ENCODE measurements at regions not wholly inside any gene's neighbourhood (a gene's known extent, or its start where the extent isn't known, plus 50 kb on each side); places are given as distances from the start of the nearest gene placed in this dataset.

GRCh38 chr6:141029908-141030307 lies 1102.8 kb upstream of the GJE1 start:
- in situ Hi-C loops (cut with HindIII; ENCODE audit: low sequenced_read_pairs) = no loop called here

GRCh38 chr6:141028791-141029280 lies 1103.9 kb upstream of the GJE1 start:
- in situ Hi-C loops (cut with HindIII; ENCODE audit: low sequenced_read_pairs) = no loop called here

- in situ Hi-C loops (cut with HindIII; ENCODE audit: low sequenced_read_pairs) = no loop called here
Measured at GRCh38 chr6:141026504-141026903, 1106.2 kb upstream of the GJE1 start.

GRCh38 chr6:141024526-141024925 lies 1108.2 kb upstream of the GJE1 start:
- in situ Hi-C loops (cut with HindIII; ENCODE audit: low sequenced_read_pairs) = no loop called here

- in situ Hi-C loops (cut with HindIII; ENCODE audit: low sequenced_read_pairs) = no loop called here
Measured at GRCh38 chr6:141017941-141018340, 1114.8 kb upstream of the GJE1 start.

GRCh38 chr6:141000917-141001316 lies 1131.8 kb upstream of the GJE1 start:
- in situ Hi-C loops (cut with HindIII; ENCODE audit: low sequenced_read_pairs) = no loop called here

- in situ Hi-C loops (cut with HindIII; ENCODE audit: low sequenced_read_pairs) = no loop called here
Measured at GRCh38 chr6:140993515-140993914, 1139.2 kb upstream of the GJE1 start.

GRCh38 chr6:140992678-140993077 lies 1140.0 kb upstream of the GJE1 start:
- in situ Hi-C loops (cut with HindIII; ENCODE audit: low sequenced_read_pairs) = no loop called here

- in situ Hi-C loops (cut with HindIII; ENCODE audit: low sequenced_read_pairs) = no loop called here
Measured at GRCh38 chr6:140988780-140989179, 1143.9 kb upstream of the GJE1 start.

GRCh38 chr6:140987364-140988155 lies 1145.2 kb upstream of the GJE1 start:
- in situ Hi-C loops (cut with HindIII; ENCODE audit: low sequenced_read_pairs) = no loop called here

GRCh38 chr6:140985679-140986275 lies 1146.9 kb upstream of the GJE1 start:
- in situ Hi-C loops (cut with HindIII; ENCODE audit: low sequenced_read_pairs) = no loop called here

GRCh38 chr6:140980265-140980887 lies 1152.3 kb upstream of the GJE1 start:
- in situ Hi-C loops (cut with HindIII; ENCODE audit: low sequenced_read_pairs) = no loop called here

- in situ Hi-C loops (cut with HindIII; ENCODE audit: low sequenced_read_pairs) = no loop called here
Measured at GRCh38 chr6:140979642-140980091, 1153.1 kb upstream of the GJE1 start.

- in situ Hi-C loops (cut with HindIII; ENCODE audit: low sequenced_read_pairs) = no loop called here
Measured at GRCh38 chr6:140977403-140977802, 1155.3 kb upstream of the GJE1 start.

- in situ Hi-C loops (cut with HindIII; ENCODE audit: low sequenced_read_pairs) = no loop called here
Measured at GRCh38 chr6:140976806-140977205, 1155.9 kb upstream of the GJE1 start.

GRCh38 chr6:140970485-140970884 lies 1162.2 kb upstream of the GJE1 start:
- in situ Hi-C loops (cut with HindIII; ENCODE audit: low sequenced_read_pairs) = no loop called here

- in situ Hi-C loops (cut with HindIII; ENCODE audit: low sequenced_read_pairs) = no loop called here
Measured at GRCh38 chr6:140968062-140968461, 1164.7 kb upstream of the GJE1 start.

- in situ Hi-C loops (cut with HindIII; ENCODE audit: low sequenced_read_pairs) = no loop called here
Measured at GRCh38 chr6:140966676-140967075, 1166.0 kb upstream of the GJE1 start.

- in situ Hi-C loops (cut with HindIII; ENCODE audit: low sequenced_read_pairs) = no loop called here
Measured at GRCh38 chr6:140960566-140960965, 1172.2 kb upstream of the GJE1 start.

GRCh38 chr6:140957386-140957785 lies 1175.3 kb upstream of the GJE1 start:
- in situ Hi-C loops (cut with HindIII; ENCODE audit: low sequenced_read_pairs) = no loop called here

GRCh38 chr6:140956571-140957369 lies 1176.0 kb upstream of the GJE1 start:
- in situ Hi-C loops (cut with HindIII; ENCODE audit: low sequenced_read_pairs) = no loop called here
